Activated T-cell treated with anti-CD3 and anti-CD28 coated beads, Interleukin-2, amount 50 U/mL, for 72 hours (primary cell): ENCODE measurements at regions not wholly inside any gene's neighbourhood (a gene's known extent, or its start where the extent isn't known, plus 50 kb on each side); places are given as distances from the start of the nearest gene placed in this dataset.
"Not testable (repeated sequence)": the region's sequence is repeated elsewhere in the genome, so short reads cannot be mapped to it uniquely, and the experiment has no call there.

Source experiments
- ATAC-seq, 2 donors: fragments of 150-1000 bp; cut with Tn5 transposase; replicated peaks in 1 of 2; 2 replicates each; pipeline ENCODE4 v1.10.0; 2021; ENCODE audit warnings: moderate library complexity in 2 of 2, mild to moderate bottlenecking in 1 of 2
- DNase-seq, 2 donors: peaks; one replicate each; pipeline ENCODE4 v3.0.0; 2021 to 2022; ENCODE audit warnings: mixed read lengths in 1 of 2
- H3K27ac Mint-ChIP-seq: one replicate; pipeline ENCODE4 v1.8.0; 2022; ENCODE audit warnings: mild to moderate bottlenecking, moderate library complexity, mixed read lengths
- H3K27me3 Mint-ChIP-seq: one replicate; pipeline ENCODE4 v1.8.0; 2022; ENCODE audit warnings: low read depth, mixed read lengths
- H3K36me3 Mint-ChIP-seq, 2 donors: one replicate each; pipeline ENCODE4 v1.8.0; 2022; ENCODE audit warnings: mixed read lengths in 2 of 2, mild to moderate bottlenecking in 1 of 2; ENCODE audit not compliant: insufficient read depth in 2 of 2
- H3K4me1 Mint-ChIP-seq: one replicate; pipeline ENCODE4 v1.8.0; 2022; ENCODE audit warnings: low read depth, mixed read lengths
- H3K4me3 Mint-ChIP-seq, 2 donors: one replicate each; pipeline ENCODE4 v1.8.0; 2022; ENCODE audit warnings: mild to moderate bottlenecking in 2 of 2, mixed read lengths in 2 of 2, moderate library complexity in 2 of 2
- H3K9me3 Mint-ChIP-seq, 2 donors: one replicate each; pipeline ENCODE4 v1.8.0; 2022; ENCODE audit warnings: mixed read lengths in 2 of 2

GRCh38 chr18:73381016-73381698 lies 513.4 kb upstream of the NETO1 start:
- DNase-seq (no peak), ATAC-seq (no peak)
- Mint-ChIP-seq H3K9me3 (peaks cover 2 to 9% of the 10 kb centered on the region in 2 donors), H3K4me3 (no peak overlapping the region), H3K27me3 (no peaks in the 10 kb centered on the region), H3K27ac (no peak overlapping the region), H3K4me1 (no peaks in the 10 kb centered on the region), H3K36me3 (no peaks in the 10 kb centered on the region)

- H3K36me3 Mint-ChIP-seq: no peaks in the 10 kb centered on the region
- no peak overlapping the region for H3K27ac Mint-ChIP-seq
- H3K4me3 Mint-ChIP-seq: no peak overlapping the region
- DNase-seq (no peak), ATAC-seq (no peak)
- H3K9me3 Mint-ChIP-seq: peaks cover 6% of the 10 kb centered on the region in 2 donors
- no peaks in the 10 kb centered on the region for H3K27me3 Mint-ChIP-seq
- H3K4me1 Mint-ChIP-seq: no peaks in the 10 kb centered on the region
Measured at GRCh38 chr18:73366713-73367112, 498.9 kb upstream of the NETO1 start.

- Mint-ChIP-seq H3K27ac (no peak overlapping the region), H3K36me3 (no peaks in the 10 kb centered on the region), H3K4me1 (no peaks in the 10 kb centered on the region), H3K9me3 (peaks cover 2 to 3% of the 10 kb centered on the region in 2 donors), H3K4me3 (no peak overlapping the region), H3K27me3 (no peaks in the 10 kb centered on the region)
- ATAC-seq: no peak
- DNase-seq: no peak
Measured at GRCh38 chr18:73365018-73365417, 497.2 kb upstream of the NETO1 start.

GRCh38 chr18:73355121-73355520 lies 487.3 kb upstream of the NETO1 start:
- ATAC-seq (no peak), DNase-seq (no peak)
- Mint-ChIP-seq H3K27me3 (no peaks in the 10 kb centered on the region), H3K4me3 (no peak overlapping the region), H3K4me1 (no peaks in the 10 kb centered on the region), H3K9me3 (peaks cover 1 to 6% of the 10 kb centered on the region in 2 donors), H3K27ac (no peak overlapping the region), H3K36me3 (no peaks in the 10 kb centered on the region)

- no peaks in the 10 kb centered on the region for H3K36me3 Mint-ChIP-seq
- no peak for ATAC-seq
Measured at GRCh38 chr18:73352546-73352945, 484.8 kb upstream of the NETO1 start.

GRCh38 chr18:73340135-73340977 lies 472.6 kb upstream of the NETO1 start:
- Mint-ChIP-seq H3K27me3 (no peaks in the 10 kb centered on the region), H3K4me1 (no peaks in the 10 kb centered on the region), H3K27ac (no peak overlapping the region), H3K36me3 (no peaks in the 10 kb centered on the region), H3K4me3 (no peak overlapping the region), H3K9me3 (peaks cover 10% of the 10 kb centered on the region in 2 donors)
- DNase-seq: no peak
- no peak for ATAC-seq

More at GRCh38 chr18:73352546-73352945, 484.8 kb upstream of the NETO1 start:
- peaks cover 1 to 6% of the 10 kb centered on the region in 2 donors for H3K9me3 Mint-ChIP-seq
- no peak overlapping the region for H3K4me3 Mint-ChIP-seq
- no peak overlapping the region for H3K27ac Mint-ChIP-seq
- DNase-seq: no peak
- no peaks in the 10 kb centered on the region for H3K27me3 Mint-ChIP-seq
- no peaks in the 10 kb centered on the region for H3K4me1 Mint-ChIP-seq

GRCh38 chr18:73331212-73331772 lies 463.5 kb upstream of the NETO1 start:
- no peaks in the 10 kb centered on the region for H3K4me1 Mint-ChIP-seq
- no peaks in the 10 kb centered on the region for H3K36me3 Mint-ChIP-seq
- H3K4me3 Mint-ChIP-seq: no peak overlapping the region
- no peak overlapping the region for H3K27ac Mint-ChIP-seq
- H3K27me3 Mint-ChIP-seq: no peaks in the 10 kb centered on the region
- DNase-seq (no peak), ATAC-seq (no peak)
- no peaks in the 10 kb centered on the region for H3K9me3 Mint-ChIP-seq

- not testable (repeated sequence) for H3K27ac Mint-ChIP-seq, H3K4me3 Mint-ChIP-seq, H3K9me3 Mint-ChIP-seq, H3K36me3 Mint-ChIP-seq, ATAC-seq, H3K27me3 Mint-ChIP-seq, DNase-seq, H3K4me1 Mint-ChIP-seq
Measured at GRCh38 chr18:73330106-73330505, 462.3 kb upstream of the NETO1 start.

GRCh38 chr18:73324187-73324831 lies 456.5 kb upstream of the NETO1 start:
- H3K36me3 Mint-ChIP-seq, DNase-seq, H3K27ac Mint-ChIP-seq, ATAC-seq, H3K4me1 Mint-ChIP-seq, H3K4me3 Mint-ChIP-seq, H3K27me3 Mint-ChIP-seq, H3K9me3 Mint-ChIP-seq: not testable (repeated sequence)

- Mint-ChIP-seq H3K4me1 (no peaks in the 10 kb centered on the region), H3K27ac (no peak overlapping the region), H3K9me3 (peaks cover 0 to 2% of the 10 kb centered on the region in 2 donors), H3K27me3 (no peaks in the 10 kb centered on the region), H3K4me3 (no peak overlapping the region), H3K36me3 (no peaks in the 10 kb centered on the region)
- DNase-seq: no peak
- no peak for ATAC-seq
Measured at GRCh38 chr18:73318739-73319479, 451.1 kb upstream of the NETO1 start.

GRCh38 chr18:73316513-73316912 lies 448.7 kb upstream of the NETO1 start:
- no peaks in the 10 kb centered on the region for H3K4me1 Mint-ChIP-seq
- no peak overlapping the region for H3K27ac Mint-ChIP-seq
- no peaks in the 10 kb centered on the region for H3K27me3 Mint-ChIP-seq
- no peaks in the 10 kb centered on the region for H3K36me3 Mint-ChIP-seq
- no peak for DNase-seq
- peaks cover 0 to 4% of the 10 kb centered on the region in 2 donors for H3K9me3 Mint-ChIP-seq
- no peak overlapping the region for H3K4me3 Mint-ChIP-seq
- ATAC-seq: no peak

- H3K27ac Mint-ChIP-seq: no peak overlapping the region
- H3K27me3 Mint-ChIP-seq: no peaks in the 10 kb centered on the region
- no peaks in the 10 kb centered on the region for H3K4me1 Mint-ChIP-seq
- DNase-seq: no peak
- peaks cover 0 to 7% of the 10 kb centered on the region in 2 donors for H3K9me3 Mint-ChIP-seq
- H3K36me3 Mint-ChIP-seq: peaks cover 0 to 3% of the 10 kb centered on the region in 2 donors
- H3K4me3 Mint-ChIP-seq: no peak overlapping the region
- ATAC-seq: no peak
Measured at GRCh38 chr18:73315381-73315780, 447.6 kb upstream of the NETO1 start.
